ENCODE measurements at regions not wholly inside any gene's neighbourhood (a gene's known extent, or its start where the extent isn't known, plus 50 kb on each side); places are given as distances from the start of the nearest gene placed in this dataset.

DNA sequence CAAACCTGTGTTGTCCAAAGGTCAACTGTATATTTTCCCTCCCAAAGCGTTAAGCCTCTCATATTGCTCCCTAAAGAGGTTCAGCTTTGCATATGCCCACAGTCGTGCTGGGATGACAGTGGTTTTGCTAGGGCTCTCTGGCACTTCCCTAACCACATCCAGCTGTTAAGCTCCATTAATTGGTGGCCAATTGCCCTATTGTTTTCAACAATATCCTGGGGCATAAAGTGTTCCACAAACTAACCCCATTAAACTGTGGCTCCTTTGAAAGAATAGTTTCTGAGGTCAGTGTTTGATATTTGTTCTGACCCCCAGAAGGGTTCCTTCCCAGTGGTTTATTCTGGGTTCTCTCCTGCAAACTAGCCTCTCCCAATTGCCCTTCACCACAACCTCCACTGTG, 194.5 kb downstream of the HSD17B3 start:
- Histone ChIP-seq H4K91ac (replicated peaks; ENCODE audit: insufficient read length, low read length) (no peak overlapping the region), H3K27ac (ENCODE audit: low read depth, low read length) (no peak overlapping the region), H3K14ac (ENCODE audit: insufficient read length) (no peak overlapping the region), H2BK20ac (ENCODE audit: low read length) (no peak overlapping the region), H4K20me1 (replicated peaks in 1 of 2; ENCODE audit: control insufficient read depth in 1 of 2, insufficient read depth in 2 of 2, low read length in 2 of 2) (no peaks in the 10 kb centered on the region), H4K5ac (ENCODE audit: insufficient read length, low read depth, low read length) (no peak overlapping the region), H3K9ac (replicated peaks in 1 of 4; ENCODE audit: extremely low read depth in 1 of 4, low read depth in 3 of 4, low read length in 3 of 4) (no peak overlapping the region), H3K4me3 (ENCODE audit: extremely low read depth in 1 of 4, insufficient read depth in 2 of 4, low read depth in 3 of 4, low read length in 4 of 4) (no peak overlapping the region), H3K9me3 (ENCODE audit: insufficient read depth in 2 of 2, low read depth in 1 of 2, low read length in 1 of 2) (no peaks in the 10 kb centered on the region), H3K36me3 (ENCODE audit: control insufficient read depth in 2 of 4, insufficient read depth in 4 of 4, low read length in 3 of 4) (no peaks in the 10 kb centered on the region), H3K23ac (ENCODE audit: insufficient read length) (no peak overlapping the region), H3K18ac (ENCODE audit: extremely low read depth, low read length) (no peak overlapping the region), H3K4me1 (replicated peaks in 1 of 4; ENCODE audit: control insufficient read depth in 3 of 4, insufficient read depth in 4 of 4, low read length in 3 of 4) (no peaks in the 10 kb centered on the region), H4K8ac (ENCODE audit: extremely low read depth, insufficient read depth, low read length) (no peak overlapping the region), H3K23me2 (ENCODE audit: low read depth, low read length) (no peaks in the 10 kb centered on the region), H2BK5ac (ENCODE audit: low read depth, low read length) (no peak overlapping the region), H2BK12ac (ENCODE audit: low read depth, low read length) (no peak overlapping the region), H3K4ac (replicated peaks; ENCODE audit: insufficient read length, low read depth, low read length) (no peak overlapping the region), H2AFZ (ENCODE audit: low read length) (no peak overlapping the region), H3K79me1 (ENCODE audit: low read depth, low read length) (no peaks in the 10 kb centered on the region), H3K4me2 (ENCODE audit: insufficient read depth in 1 of 2, low read depth in 2 of 2, low read length in 2 of 2) (no peak overlapping the region), H2BK120ac (replicated peaks; ENCODE audit: low read depth, low read length) (no peak overlapping the region), H3K79me2 (ENCODE audit: control insufficient read depth in 1 of 2, insufficient read depth in 2 of 2, low read length in 2 of 2) (no peaks in the 10 kb centered on the region), H3K56ac (replicated peaks; ENCODE audit: insufficient read length, low read depth, low read length) (no peak overlapping the region), H2AK5ac (ENCODE audit: low read depth, low read length) (no peak overlapping the region), H2BK15ac (ENCODE audit: low read length) (no peak overlapping the region), H3K27me3 (replicated peaks in 1 of 4; ENCODE audit: control insufficient read depth in 3 of 4, extremely low read depth in 1 of 4, insufficient read depth in 3 of 4, low read length in 3 of 4) (no peaks in the 10 kb centered on the region)
- POLR2A ChIA-PET (ENCODE audit: partially characterized antibody), result no interaction called here
- FAIRE-seq (no peak), DNase-seq (ENCODE audit: low read depth in 1 of 2, low spot score in 2 of 2) (no peak)
- TF ChIP-seq TBP (IDR thresholded peaks at IDR 0.05; ENCODE audit: low read depth, low read length) (no peak), MAFK (IDR thresholded peaks at IDR 0.05; ENCODE audit: low read depth, low read length) (no peak), USF2 (IDR thresholded peaks at IDR 0.05; ENCODE audit: low read length) (no peak), RAD21 (IDR thresholded peaks at IDR 0.05 in 1 of 2, conservative IDR thresholded peaks at IDR 0.05 in 1 of 2; ENCODE audit: low read depth in 2 of 2, low read length in 2 of 2) (no peak), POU5F1 (IDR thresholded peaks at IDR 0.05; ENCODE audit: low read depth, low read length) (no peak), BACH1 (IDR thresholded peaks at IDR 0.05; ENCODE audit: low read length) (no peak), CBX8 (IDR thresholded peaks at IDR 0.05; ENCODE audit: borderline replicate concordance, low read depth, low read length) (no peak), POLR2AphosphoS5 (IDR thresholded peaks at IDR 0.05; ENCODE audit: low read depth, low read length) (no peak), RXRA (IDR thresholded peaks at IDR 0.05; ENCODE audit: insufficient read depth, low read depth, low read length) (no peak), SP1 (IDR thresholded peaks at IDR 0.05; ENCODE audit: low read depth, low read length) (no peak), BRCA1 (IDR thresholded peaks at IDR 0.05; ENCODE audit: low read depth, low read length) (no peak), EGR1 (IDR thresholded peaks at IDR 0.05; ENCODE audit: borderline replicate concordance, low read depth, low read length) (no peak), CBX5 (IDR thresholded peaks at IDR 0.05; ENCODE audit: low read depth, low read length) (no peak), KDM5A (IDR thresholded peaks at IDR 0.05; ENCODE audit: low read length) (no peak)
- 67% methylated on average over 2 of the region's 2 CpGs; no CpG with 5 or more reads in 1 of the 2 experiments for WGBS, 2 experiments (ENCODE audit: extremely low coverage in 1 of 2, insufficient coverage in 1 of 2, insufficient read length in 1 of 2, insufficient replicate concordance in 2 of 2, low coverage in 1 of 2, low lambda C conversion rate in 2 of 2, missing lambda C conversion rate in 1 of 2)
- CTCF ChIA-PET (ENCODE audit: partially characterized antibody), result interaction anchor here (0.6 to 1.3 kb wide), 2 partner anchors 43 to 47 kb away, joined by 3 to 4 read pairs; no protein-coding TSS in a partner anchor
